ENCODE measurements at regions not wholly inside any gene's neighbourhood (a gene's known extent, or its start where the extent isn't known, plus 50 kb on each side); places are given as distances from the start of the nearest gene placed in this dataset.

DNA sequence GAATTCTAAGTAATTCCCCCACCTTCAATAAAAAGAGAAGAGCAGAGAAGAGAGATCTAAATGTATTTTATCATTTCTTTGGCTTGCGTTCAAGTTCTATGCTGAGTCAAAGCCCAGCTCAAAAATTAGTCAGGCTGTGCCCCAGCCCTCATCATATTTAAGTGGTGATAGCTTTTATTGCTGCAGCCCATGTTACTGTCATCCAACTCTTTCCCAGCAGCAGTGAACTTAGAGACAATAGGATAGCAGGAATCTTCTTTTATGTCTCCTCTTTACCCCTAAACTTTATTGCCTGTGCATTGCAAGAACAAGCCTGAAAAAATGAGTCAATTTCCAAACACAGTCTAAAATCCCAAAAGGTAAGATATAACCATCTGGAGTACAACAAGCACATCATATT lies 1599.3 kb upstream of the PIK3C3 start:
- TF ChIP-seq JUN (IDR thresholded peaks at IDR 0.05; ENCODE audit: borderline replicate concordance, insufficient read depth, insufficient read length, low read depth) (no peak), POLR2A (IDR thresholded peaks at IDR 0.05; ENCODE audit: low read depth, low read length) (no peak), GATA2 (IDR thresholded peaks at IDR 0.05; ENCODE audit: insufficient read depth, insufficient read length, low read depth, low read length) (no peak), EZH2 (IDR thresholded peaks at IDR 0.05; ENCODE audit: borderline replicate concordance, low read depth, low read length, severe bottlenecking) (no peak), POLR2AphosphoS5 (IDR thresholded peaks at IDR 0.05; ENCODE audit: insufficient read depth, low read depth, low read length) (no peak)
- TF ChIP-seq, protein P1, sequence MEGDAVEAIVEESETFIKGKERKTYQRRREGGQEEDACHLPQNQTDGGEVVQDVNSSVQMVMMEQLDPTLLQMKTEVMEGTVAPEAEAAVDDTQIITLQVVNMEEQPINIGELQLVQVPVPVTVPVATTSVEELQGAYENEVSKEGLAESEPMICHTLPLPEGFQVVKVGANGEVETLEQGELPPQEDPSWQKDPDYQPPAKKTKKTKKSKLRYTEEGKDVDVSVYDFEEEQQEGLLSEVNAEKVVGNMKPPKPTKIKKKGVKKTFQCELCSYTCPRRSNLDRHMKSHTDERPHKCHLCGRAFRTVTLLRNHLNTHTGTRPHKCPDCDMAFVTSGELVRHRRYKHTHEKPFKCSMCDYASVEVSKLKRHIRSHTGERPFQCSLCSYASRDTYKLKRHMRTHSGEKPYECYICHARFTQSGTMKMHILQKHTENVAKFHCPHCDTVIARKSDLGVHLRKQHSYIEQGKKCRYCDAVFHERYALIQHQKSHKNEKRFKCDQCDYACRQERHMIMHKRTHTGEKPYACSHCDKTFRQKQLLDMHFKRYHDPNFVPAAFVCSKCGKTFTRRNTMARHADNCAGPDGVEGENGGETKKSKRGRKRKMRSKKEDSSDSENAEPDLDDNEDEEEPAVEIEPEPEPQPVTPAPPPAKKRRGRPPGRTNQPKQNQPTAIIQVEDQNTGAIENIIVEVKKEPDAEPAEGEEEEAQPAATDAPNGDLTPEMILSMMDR (IDR thresholded peaks at IDR 0.05; ENCODE audit: extremely low read depth in 1 of 2, insufficient read depth in 1 of 2, low read depth in 1 of 2, low read length in 2 of 2): no peak
- TF ChIP-seq, protein P2, sequence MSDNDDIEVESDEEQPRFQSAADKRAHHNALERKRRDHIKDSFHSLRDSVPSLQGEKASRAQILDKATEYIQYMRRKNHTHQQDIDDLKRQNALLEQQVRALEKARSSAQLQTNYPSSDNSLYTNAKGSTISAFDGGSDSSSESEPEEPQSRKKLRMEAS (IDR thresholded peaks at IDR 0.05; ENCODE audit: insufficient read depth, insufficient read length): no peak

All from endothelial cell of umbilical vein (primary cell).